ENCODE measurements at regions not wholly inside any gene's neighbourhood (a gene's known extent, or its start where the extent isn't known, plus 50 kb on each side); places are given as distances from the start of the nearest gene placed in this dataset.

DNA sequence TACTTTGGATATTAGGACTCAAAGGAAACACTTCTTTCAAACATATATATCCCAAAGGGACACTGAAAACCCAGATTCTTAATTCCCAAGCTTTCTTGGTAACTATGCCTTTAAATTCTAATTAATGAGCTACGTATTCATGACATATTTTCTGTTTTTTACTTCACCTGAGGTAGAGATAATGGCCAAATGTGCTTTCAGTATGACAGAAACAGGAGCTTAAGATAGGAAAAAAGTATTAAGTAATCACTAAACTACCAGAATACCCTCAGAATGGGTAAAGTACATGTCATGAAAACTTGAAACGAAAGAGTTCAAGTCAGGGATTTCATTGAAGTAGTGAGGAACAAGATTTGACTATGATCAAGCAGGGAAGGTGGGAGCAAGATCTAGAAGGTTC, 478.5 kb downstream of the AGTPBP1 start:
- H3K4me3 Mint-ChIP-seq = no peak overlapping the region
- TF ChIP-seq, protein P1, sequence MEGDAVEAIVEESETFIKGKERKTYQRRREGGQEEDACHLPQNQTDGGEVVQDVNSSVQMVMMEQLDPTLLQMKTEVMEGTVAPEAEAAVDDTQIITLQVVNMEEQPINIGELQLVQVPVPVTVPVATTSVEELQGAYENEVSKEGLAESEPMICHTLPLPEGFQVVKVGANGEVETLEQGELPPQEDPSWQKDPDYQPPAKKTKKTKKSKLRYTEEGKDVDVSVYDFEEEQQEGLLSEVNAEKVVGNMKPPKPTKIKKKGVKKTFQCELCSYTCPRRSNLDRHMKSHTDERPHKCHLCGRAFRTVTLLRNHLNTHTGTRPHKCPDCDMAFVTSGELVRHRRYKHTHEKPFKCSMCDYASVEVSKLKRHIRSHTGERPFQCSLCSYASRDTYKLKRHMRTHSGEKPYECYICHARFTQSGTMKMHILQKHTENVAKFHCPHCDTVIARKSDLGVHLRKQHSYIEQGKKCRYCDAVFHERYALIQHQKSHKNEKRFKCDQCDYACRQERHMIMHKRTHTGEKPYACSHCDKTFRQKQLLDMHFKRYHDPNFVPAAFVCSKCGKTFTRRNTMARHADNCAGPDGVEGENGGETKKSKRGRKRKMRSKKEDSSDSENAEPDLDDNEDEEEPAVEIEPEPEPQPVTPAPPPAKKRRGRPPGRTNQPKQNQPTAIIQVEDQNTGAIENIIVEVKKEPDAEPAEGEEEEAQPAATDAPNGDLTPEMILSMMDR (IDR thresholded peaks at IDR 0.05) = no peak
- TF ChIP-seq EZH2 (IDR thresholded peaks at IDR 0.05; ENCODE audit: borderline replicate concordance, insufficient read depth, low read depth, low read length, poor library complexity, severe bottlenecking) = no peak
- ATAC-seq (ENCODE audit: low read depth) = no peak
- no CpG with 5 or more reads among the region's 2 CpGs for WGBS (ENCODE audit: insufficient coverage)
- H3K4me3 ChIP-seq (ENCODE audit: control extremely low read depth in 1 of 5, extremely low read depth in 1 of 5, insufficient read depth in 1 of 5, low read depth in 2 of 5, low read length in 4 of 5) = no peak overlapping the region
- no peaks in the 10 kb centered on the region for H3K9me3 ChIP-seq (ENCODE audit: control extremely low read depth in 1 of 3, control insufficient read depth in 2 of 3, insufficient read depth in 1 of 3, low read length in 2 of 3)
- ChIA-PET POLR2A (no interaction called here), CTCF (no interaction called here)
- no peak overlapping the region for H3K27ac ChIP-seq (ENCODE audit: low read length in 2 of 2)
- no peaks in the 10 kb centered on the region for H3K4me1 ChIP-seq (ENCODE audit: control insufficient read depth in 2 of 2, insufficient read depth in 2 of 2, low read length in 2 of 2)
- no peaks in the 10 kb centered on the region for H3K36me3 ChIP-seq (replicated peaks in 1 of 2; ENCODE audit: control extremely low read depth in 1 of 2, control insufficient read depth in 1 of 2, extremely low read depth in 1 of 2, insufficient read depth in 2 of 2, low read length in 1 of 2)
- H3K27me3 ChIP-seq (replicated peaks in 1 of 4; ENCODE audit: control extremely low read depth in 1 of 4, control insufficient read depth in 3 of 4, insufficient read depth in 4 of 4, low read length in 3 of 4) = no peaks in the 10 kb centered on the region
- no peaks in the 10 kb centered on the region for H3K9me3 Mint-ChIP-seq (ENCODE audit: insufficient read depth)
- no peak overlapping the region for H3K4me2 ChIP-seq (replicated peaks; ENCODE audit: low read depth, low read length, poor library complexity, severe bottlenecking)
- no peaks in the 10 kb centered on the region for H3K79me2 ChIP-seq (ENCODE audit: control insufficient read depth, insufficient read depth, low read length)
- H3K27me3 Mint-ChIP-seq = peaks cover 4% of the 10 kb centered on the region
- no peak overlapping the region for H3K9ac ChIP-seq (ENCODE audit: low read length)
- no peaks in the 10 kb centered on the region for H3K4me1 Mint-ChIP-seq
- no peaks in the 10 kb centered on the region for H4K20me1 ChIP-seq (ENCODE audit: control insufficient read depth, insufficient read depth, low read length, poor library complexity, severe bottlenecking)
- intact Hi-C loops (cut with micrococcal nuclease) = no loop called here
- H3K27ac Mint-ChIP-seq = no peak overlapping the region
- no peak overlapping the region for H2AFZ ChIP-seq (ENCODE audit: insufficient read depth, low read depth, low read length, poor library complexity, severe bottlenecking)
- DNase-seq = no peak

DNA sequence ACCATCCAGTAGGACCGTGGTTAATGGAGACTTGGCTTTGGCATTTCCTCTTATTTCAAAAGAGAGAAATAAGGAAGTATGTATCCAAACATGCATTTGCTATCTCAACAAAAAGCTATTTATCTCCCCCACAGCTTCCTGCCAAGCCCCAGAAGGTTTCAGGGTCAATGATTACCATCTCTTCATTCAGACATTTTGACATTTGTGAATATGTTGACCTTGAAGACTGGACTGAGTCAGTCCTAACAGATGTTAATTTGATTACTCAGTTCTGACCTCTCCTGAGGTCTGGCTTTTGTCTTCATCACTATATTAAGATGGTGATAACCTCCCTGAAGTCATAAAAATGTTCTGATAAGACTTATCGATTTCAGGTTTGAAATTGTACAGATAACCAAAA, 479.4 kb downstream of the AGTPBP1 start:
- Histone ChIP-seq H3K27me3 (replicated peaks in 1 of 4; ENCODE audit: control extremely low read depth in 1 of 4, control insufficient read depth in 3 of 4, insufficient read depth in 4 of 4, low read length in 3 of 4) (no peaks in the 10 kb centered on the region), H3K79me2 (ENCODE audit: control insufficient read depth, insufficient read depth, low read length) (no peaks in the 10 kb centered on the region), H3K9me3 (ENCODE audit: control extremely low read depth in 1 of 3, control insufficient read depth in 2 of 3, insufficient read depth in 1 of 3, low read length in 2 of 3) (peaks cover 0 to 6% (median 0%) of the 10 kb centered on the region in 3 donors), H3K9ac (ENCODE audit: low read length) (no peak overlapping the region), H2AFZ (ENCODE audit: insufficient read depth, low read depth, low read length, poor library complexity, severe bottlenecking) (no peak overlapping the region), H3K27ac (ENCODE audit: low read length in 2 of 2) (no peak overlapping the region), H3K4me2 (replicated peaks; ENCODE audit: low read depth, low read length, poor library complexity, severe bottlenecking) (no peak overlapping the region), H3K4me3 (ENCODE audit: control extremely low read depth in 1 of 5, extremely low read depth in 1 of 5, insufficient read depth in 1 of 5, low read depth in 2 of 5, low read length in 4 of 5) (no peak overlapping the region), H4K20me1 (ENCODE audit: control insufficient read depth, insufficient read depth, low read length, poor library complexity, severe bottlenecking) (no peaks in the 10 kb centered on the region), H3K4me1 (ENCODE audit: control insufficient read depth in 2 of 2, insufficient read depth in 2 of 2, low read length in 2 of 2) (no peaks in the 10 kb centered on the region), H3K36me3 (replicated peaks in 1 of 2; ENCODE audit: control extremely low read depth in 1 of 2, control insufficient read depth in 1 of 2, extremely low read depth in 1 of 2, insufficient read depth in 2 of 2, low read length in 1 of 2) (no peaks in the 10 kb centered on the region)
- Mint-ChIP-seq H3K4me1 (no peaks in the 10 kb centered on the region), H3K27me3 (peaks cover 4% of the 10 kb centered on the region), H3K4me3 (no peak overlapping the region), H3K27ac (no peak overlapping the region), H3K9me3 (ENCODE audit: insufficient read depth) (no peaks in the 10 kb centered on the region)
- no peak for TF ChIP-seq EZH2 (IDR thresholded peaks at IDR 0.05; ENCODE audit: borderline replicate concordance, insufficient read depth, low read depth, low read length, poor library complexity, severe bottlenecking)
- TF ChIP-seq, protein P1 (IDR thresholded peaks at IDR 0.05) = no peak
- intact Hi-C loops (cut with micrococcal nuclease) = no loop called here
- ChIA-PET CTCF (no interaction called here), POLR2A (no interaction called here)
- no CpG with 5 or more reads among the region's 2 CpGs for WGBS (ENCODE audit: insufficient coverage)
- DNase-seq (no peak), ATAC-seq (ENCODE audit: low read depth) (no peak)

All from B cell (primary cell).